GM21367 (cell line): ENCODE measurements at regions not wholly inside any gene's neighbourhood (a gene's known extent, or its start where the extent isn't known, plus 50 kb on each side); places are given as distances from the start of the nearest gene placed in this dataset.

ENCODE experiments used
- ATAC-seq: cut with Tn5 transposase; IDR thresholded peaks from one replicate; pipeline ENCODE4 v1.9.1; 2021; ENCODE audit not compliant: unreplicated experiment

DNA sequence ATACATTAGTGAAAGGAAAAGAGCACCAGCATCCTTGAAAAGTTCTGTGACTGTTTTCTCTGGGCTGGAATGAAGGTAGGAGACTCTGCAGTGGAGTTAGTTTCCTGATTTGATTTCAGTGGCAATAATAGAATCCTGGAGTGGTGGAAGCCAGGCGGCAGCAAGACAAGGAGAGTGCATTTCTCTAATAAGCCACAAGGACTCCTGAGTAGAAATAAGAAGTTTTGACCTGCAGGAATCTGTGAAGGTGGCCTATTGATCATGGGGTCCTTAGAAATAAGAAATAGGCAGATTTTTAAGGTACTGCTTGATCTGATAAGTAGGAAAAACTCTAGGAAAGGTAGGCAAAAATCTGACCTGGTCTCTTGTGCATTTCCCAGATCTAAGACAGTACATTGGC, 68.4 kb upstream of the ELOVL5 start:
- no peak for ATAC-seq

DNA sequence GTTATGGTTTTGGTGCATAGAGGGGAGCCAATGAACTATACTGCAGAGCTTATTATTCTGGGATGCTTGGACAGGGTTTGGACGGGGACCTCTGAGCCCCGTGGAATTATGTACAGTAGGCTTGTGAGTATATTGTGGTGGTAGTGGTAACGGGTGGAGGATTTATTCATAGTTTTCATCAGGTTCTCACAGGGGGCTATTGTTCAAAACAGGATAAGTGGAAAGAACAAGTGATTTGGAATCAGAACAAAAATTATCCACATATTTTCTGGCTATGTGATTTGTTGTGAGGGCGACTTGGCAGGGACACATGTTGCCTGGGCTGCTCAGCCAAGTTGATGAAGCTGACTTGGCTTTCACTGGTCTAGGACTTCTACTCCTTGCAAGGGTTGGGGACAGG, 64.6 kb upstream of the ELOVL5 start:
- ATAC-seq, result no peak

DNA sequence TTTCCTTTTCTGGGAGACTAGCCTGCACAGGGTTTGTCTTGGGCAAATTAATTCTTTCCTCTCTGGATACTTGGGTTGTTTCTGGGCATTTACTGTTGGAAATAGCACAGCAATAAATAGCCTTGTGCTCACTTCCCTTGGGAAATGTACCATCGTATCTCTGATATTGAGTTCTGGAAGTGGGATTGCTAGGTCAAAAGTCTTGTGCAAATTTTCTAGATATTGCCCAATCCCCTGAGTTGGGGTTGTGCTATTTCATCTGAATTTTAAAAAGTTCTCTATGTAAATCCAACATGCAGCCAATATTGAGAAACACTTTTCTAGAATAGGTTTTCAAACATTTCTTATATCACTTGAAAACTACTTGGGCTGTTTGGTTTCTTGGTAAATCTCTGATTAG, 64.0 kb upstream of the ELOVL5 start:
- no peak for ATAC-seq

DNA sequence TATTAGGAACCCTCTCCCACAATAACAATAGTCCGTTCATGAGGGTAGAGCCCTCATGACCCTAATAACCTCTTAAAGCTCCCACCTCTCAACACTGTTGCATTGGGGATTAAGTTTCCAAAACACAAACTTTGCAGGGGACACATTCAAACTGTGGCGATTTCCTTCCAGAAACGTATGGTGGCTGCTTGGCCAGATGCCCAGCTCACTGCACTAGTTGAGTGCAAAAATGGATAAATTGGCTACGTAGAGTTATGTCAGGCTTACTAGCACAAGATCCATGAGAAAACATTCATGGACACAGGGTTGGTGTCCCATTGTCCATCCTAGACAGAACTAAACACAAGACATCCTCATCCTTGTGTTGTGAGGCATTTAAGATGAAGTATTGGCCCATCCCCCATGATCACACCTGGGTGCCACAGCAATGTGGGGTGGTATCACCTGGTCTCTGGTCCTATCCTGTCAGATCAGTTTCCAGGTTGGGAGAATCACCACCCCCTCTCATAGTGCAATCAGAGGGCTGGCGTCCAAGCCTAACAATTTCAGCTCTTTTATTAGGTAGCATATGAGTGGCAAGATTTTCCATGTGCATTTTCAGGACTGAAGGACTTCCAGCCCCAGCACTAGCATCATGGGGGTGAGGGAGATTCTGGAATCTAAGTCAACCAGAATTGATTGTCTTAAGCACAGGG, 63.4 kb upstream of the ELOVL5 start:
- no peak for ATAC-seq

DNA sequence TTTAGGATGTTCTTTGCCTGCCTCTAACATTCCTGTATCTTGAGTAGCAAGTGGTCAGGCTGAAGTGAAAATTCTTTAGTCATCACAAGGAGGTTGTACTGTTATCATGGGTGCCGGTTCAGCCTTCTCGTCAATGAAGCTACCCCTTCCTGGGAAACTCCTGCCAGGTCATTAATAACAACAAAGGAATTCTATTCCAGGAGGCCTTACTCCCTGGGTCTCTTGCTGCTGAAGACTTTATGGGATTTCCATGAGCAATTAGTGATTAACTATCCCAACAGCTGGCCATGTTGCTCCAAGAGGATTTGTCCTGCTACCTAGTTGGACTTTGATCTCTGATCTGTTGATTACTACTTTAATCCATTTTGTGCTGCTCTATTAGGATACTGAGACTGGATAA, 62.7 kb upstream of the ELOVL5 start:
- ATAC-seq, result no peak

DNA sequence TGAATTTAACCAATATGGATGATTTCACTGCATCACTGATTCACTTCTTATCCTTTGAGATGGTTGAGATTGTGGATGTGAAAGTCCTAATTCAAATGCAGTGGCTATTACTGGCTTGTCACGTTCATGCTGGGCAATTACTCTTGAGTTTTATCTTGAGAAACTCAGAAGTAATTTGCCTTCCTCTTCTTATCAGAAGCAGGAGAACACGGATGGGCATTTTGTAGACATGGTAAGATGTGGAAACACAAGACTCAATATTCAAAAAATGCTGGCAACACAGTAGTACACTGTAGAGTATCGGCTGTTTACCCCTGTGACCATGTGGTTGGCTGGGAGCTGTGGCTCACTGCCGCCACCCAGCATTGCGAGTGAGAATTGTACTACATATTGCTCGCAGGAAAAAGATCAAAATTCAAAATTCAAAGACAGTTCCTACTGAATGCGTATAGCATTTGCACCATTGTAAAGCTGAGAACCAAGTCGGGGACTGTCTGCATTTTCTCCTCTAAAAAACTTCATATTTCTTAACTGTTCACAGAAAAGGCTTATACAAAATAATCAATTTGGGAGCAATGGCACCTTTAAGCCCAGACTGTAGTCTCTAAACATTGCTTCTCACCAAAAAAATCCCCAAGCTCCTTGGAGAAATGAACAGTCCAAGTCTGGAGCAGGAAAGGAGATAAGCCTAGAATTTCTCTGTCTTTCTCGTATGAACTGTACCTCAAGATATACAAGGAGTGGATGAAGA, 61.9 kb upstream of the ELOVL5 start:
- ATAC-seq, result peak; percentile 97

DNA sequence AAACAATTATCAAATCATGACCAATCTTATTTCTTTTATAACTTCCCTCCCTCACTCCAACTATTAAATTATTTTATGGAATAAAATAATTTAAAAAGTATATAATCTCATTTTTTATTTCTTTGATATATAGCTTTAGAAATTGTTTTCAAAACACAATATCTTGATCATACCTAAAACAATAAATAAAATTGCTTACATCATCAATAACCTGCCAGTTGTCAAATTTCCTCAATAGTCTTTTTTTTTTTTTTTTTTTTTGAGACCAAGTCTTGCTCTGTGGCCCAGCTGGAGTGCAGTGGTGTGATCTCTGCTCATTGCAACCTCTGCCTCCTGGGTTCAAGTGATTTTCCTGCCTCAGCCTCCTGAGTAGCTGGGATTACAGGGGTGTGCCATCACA, 60.1 kb upstream of the ELOVL5 start:
- no peak for ATAC-seq

DNA sequence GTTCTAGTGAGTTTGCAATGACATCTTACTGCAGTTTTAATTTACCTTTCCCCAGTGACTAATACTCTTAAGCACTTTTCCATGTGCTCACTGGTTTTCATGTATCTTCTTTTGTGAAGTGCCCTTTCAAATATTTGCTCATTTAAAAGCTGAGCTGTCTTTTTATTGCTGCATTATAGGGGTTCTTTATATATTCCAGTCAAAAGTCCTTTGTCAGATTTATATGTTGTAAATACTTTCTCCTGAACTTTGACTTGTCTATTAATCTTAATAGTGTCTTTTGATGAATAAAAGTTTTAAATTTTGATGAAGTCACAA, 50.2 kb upstream of the ELOVL5 start:
- no peak for ATAC-seq

DNA sequence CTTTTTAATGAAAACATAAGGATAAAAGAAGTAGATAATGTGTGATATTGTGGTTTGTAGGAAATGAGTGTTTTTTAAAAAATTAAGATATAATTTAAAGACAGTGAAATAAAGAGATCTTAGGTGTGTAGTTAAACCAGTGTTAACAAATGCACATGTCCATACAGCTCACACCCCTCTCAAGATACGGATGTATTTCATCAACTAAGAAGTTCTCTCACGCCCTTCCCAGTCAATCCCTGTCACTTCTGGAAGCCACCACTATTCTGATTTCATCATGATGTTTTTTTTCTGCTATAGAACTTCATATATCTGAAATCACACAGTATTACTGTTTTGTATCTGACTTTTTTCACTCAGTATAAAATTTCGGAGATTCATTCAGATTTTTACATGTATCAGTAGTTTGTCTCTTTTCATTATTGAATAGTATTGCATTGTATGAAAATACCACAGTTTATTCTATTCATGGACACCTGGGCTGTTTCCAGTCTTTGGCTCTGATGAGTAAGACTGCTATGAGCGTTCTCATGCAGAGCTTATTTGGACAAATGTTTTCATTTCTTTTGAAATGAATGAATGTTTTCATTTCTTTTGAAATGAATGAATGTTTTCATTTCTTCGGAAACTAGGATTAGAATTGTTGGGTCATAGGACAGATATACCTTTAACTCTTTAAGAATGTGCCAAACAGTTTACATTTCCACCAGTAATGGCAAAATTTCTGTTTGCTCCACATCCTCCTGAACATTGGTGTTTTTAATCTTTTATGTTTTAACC, 49.7 kb upstream of the ELOVL5 start:
- ATAC-seq, result no peak
